ENCODE measurements at regions not wholly inside any gene's neighbourhood (a gene's known extent, or its start where the extent isn't known, plus 50 kb on each side); places are given as distances from the start of the nearest gene placed in this dataset.

DNA sequence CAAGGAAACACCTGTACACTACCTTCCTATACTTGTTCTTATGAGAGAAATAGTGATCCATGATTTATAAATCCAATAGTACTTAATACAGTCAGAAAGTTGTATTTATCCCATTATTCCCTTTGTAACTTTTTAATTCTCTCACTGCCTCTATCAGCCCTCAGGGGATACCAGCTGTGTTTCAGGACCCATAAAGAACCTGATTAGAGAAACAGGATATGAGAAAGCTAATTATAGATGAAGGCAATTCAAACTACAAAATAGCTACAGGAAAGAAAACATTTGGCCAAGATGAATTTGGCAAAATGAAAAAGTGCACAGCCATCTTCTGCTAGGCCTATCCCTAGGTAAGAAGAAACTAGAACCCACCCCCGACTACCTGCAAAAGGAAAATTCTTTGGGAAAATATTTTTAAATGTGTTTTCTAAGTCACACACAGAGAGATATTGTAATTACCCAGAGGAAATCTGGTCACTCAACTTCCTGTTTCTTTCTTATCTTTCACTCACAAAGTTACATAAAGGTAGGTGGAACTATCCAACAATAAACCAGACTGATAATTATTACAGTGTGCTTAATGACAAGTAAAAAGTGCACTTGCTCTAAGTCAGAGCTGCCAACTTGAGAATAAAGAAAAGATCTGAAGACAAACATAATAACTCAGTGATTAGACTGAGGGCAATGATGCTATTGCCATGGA, 836.5 kb upstream of the HTR2C start:
- no peak for DNase-seq

- DNase-seq = no peak
Observed at GRCh38 chrX:113743069-113743468, 840.8 kb upstream of the HTR2C start.

DNA sequence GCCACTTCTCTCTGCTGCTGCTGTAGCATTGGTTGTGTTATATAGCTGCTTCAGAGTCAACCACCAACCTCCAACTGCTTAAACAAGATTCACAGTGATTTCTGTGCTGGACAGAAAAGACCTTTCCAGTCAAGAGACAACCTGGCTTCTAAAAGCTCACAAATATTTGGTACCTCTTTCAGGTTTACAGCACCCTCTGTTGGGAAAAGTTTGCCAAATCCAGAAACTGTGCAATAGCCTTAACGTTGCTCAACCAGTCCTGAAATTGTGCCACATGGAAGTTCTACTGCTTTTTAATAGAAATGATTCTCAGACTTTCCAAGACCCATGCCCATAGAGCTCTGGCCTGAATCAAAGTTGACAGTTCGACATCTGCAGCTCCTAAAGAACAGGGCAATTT, 842.1 kb upstream of the HTR2C start:
- DNase-seq = no peak

GRCh38 chrX:113728937-113729336, 854.9 kb upstream of the HTR2C start:
- DNase-seq = no peak

GRCh38 chrX:113726898-113727297, 857.0 kb upstream of the HTR2C start:
- DNase-seq = no peak

DNA sequence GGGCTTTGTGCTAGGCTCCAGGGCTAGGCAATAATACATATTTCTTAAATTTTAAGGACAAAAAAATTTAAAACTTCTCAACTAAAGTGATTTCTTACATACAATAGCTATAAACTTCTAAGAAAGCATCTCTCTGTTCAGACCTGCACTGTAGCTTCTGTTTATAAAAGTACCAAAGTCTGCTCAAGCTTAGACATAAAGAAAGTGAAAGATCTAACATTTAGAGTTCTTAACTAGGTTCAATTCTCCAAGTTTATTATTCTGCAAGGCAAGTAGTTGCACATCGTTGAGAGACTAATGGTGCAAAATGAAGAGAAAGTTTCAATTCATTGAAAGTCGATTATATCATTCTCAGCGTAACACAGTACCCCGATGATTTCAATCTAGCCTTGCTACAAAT, 857.4 kb upstream of the HTR2C start:
- DNase-seq = no peak

GRCh38 chrX:113726009-113726408, 857.9 kb upstream of the HTR2C start:
- no peak for DNase-seq

DNA sequence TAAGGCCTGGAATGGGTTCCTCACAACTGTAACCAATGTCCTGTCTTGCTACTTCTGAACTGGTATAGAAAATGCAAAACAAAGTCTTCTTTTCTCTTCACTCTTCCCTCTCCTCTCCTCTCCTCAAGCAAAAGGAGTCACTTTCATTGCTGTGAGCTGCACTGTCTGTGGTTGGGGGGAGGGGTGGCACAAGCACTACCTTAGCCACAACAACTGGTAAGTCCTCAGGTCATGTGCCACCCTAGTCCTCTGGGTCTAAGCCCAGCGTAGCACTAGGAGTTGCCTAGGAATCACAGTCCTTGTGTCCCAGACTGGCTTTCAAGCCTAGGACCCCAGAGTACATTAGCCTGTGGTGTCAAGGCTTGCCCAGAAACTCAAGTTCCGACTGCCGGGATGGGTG, 859.3 kb upstream of the AMOT start:
- no peak for DNase-seq

GRCh38 chrX:113675278-113675677, 834.6 kb upstream of the AMOT start:
- DNase-seq = no peak

- DNase-seq = no peak
Observed at GRCh38 chrX:113651306-113651705, 810.7 kb upstream of the AMOT start.

GRCh38 chrX:113644426-113644825, 803.8 kb upstream of the AMOT start:
- DNase-seq = no peak

GRCh38 chrX:113634565-113634964, 793.9 kb upstream of the AMOT start:
- DNase-seq = no peak

- no peak for DNase-seq
Observed at GRCh38 chrX:113629326-113629725, 788.7 kb upstream of the AMOT start.

DNA sequence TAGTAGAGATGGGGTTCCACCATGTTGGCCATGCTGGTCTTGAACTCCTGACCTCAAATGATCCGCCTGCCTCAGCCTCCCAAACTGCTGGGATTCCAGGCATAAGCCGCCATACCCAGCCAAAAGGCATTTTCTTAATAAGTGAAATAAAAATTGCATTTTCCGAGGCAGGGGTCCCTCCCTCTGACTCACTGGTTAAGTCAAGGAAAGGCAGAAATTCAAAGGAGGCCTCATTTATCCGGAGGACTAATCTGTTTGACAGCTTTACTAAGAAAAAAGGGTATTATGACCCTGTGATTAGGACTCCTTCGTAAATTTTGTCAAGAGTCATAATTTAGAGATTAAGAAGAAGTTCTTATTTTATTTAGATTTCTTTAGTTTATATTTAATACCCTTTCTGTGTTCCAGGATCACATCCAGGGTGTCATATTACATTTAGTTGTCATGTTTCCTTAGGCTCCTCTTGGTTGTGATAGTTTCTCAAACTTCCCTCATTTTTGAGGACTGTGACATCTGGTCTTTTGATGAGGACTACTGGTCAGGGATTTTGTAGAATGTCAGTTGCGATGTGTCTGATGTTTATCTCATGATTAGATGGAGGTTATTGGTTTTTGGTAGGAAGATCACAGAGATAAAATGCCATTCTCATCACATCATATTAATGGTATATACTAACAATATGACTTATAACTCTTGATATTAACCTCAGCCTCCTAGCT, 753.7 kb upstream of the AMOT start:
- DNase-seq = no peak

GRCh38 chrX:113586281-113586898, 745.8 kb upstream of the AMOT start:
- DNase-seq = no peak

DNA sequence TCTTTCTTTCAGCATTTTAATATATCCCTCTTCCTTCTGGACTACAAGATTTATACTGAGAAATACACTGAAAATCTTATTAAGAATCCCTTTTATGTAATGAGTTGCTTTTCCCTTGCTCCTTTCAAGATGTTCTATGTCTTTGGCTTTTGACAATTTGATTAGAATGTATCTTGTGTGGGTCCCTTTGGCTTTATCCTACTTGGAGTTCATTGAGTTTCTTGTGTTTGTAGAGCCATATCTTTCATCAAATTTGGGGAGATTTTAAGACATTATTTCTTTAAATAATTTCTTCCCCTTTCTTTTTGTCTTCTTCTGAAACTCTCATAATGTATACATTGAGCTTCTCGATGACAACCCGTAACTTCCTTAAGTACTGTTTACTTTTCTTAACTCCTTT, 739.9 kb upstream of the AMOT start:
- DNase-seq = no peak

DNA sequence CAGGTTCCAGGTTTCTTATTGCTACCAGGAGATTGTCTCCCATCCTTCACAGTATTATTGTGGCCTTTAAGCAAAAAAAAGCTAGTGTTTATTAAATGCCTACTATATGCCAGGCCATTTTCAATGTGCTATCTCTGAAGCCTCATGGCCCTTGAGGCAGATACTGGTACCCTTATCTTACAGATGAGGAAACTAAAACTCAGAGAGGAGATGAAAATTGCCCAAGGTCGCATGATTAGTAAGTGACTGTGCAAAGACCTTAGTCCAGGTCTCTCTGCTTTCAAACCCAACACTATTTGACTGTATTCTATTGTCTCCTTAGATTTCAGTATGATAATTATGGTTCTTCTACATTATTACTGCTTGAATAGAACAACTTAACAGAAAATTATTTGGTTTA, 717.9 kb upstream of the AMOT start:
- no peak for DNase-seq

- DNase-seq = no peak
Observed at GRCh38 chrX:113551919-113552318, 711.3 kb upstream of the AMOT start.

DNA sequence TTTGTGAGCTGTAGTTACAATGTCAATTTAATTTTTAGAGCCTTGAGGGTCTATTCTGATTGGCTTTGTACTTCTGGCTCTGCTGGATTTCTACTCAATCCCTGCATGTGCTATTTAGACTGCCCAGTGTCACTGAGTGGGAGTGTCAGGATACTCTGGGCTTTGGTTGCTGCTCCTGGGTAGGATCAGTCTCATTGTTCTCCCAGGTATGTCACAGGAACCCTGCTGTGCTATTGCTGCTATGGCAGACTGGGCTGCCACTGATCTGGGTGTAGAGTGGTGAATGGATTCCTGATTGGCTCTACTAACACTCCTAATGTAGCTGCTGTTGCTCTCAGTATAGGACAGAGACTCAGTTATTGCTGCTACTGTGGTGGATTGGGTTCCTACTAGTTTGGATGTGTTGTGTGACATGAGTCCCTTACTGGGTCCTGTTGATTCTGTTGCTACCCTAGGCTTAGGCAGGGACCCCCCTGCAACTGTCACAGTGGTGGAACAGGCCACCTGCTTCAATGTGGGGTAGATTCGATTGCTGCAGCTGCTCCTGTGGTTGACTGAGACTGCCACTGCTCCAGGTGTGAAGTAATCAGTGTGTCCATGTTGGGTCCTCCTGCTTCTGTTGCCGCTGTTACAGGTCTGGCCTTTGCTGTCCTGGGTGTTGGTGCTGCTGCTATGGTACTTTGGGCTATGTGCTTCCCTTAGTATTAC, 707.8 kb upstream of the AMOT start:
- DNase-seq = no peak

GRCh38 chrX:113545040-113545439, 704.4 kb upstream of the AMOT start:
- no peak for DNase-seq

DNA sequence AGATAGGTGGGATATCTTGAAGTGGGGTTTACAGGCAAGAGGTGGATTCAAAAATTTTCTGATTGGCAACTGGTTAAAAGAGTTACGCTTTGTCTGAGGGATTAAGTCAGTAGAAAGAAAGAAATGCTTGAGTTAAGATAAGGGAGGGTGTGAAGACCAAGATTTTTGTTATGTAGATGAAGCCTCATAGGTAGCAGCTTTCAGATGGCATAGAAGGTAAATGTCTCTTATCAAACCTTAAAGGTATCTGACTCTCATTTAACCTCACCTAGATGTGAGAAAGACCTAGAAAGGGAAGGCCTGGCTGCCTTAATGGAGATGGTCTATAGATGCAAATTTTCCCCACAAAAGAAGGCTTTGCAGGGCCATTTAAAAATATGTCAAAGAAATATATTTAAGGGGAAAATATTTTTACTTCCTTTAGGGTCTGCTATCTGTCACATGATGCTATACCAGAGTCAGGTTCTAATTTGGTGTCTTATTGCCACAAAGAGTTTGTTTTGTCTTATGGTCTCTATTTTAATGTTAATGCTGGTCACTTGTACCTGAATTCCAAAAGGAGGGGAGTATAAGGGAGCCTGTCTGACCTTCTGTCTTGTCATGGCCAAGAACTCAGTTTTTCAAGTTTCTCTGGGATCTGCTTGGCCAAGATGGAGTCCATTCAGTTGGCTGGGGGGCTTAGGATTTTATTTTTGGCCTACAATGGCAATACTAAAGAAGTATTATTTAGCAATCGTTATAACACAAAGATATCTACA, 699.1 kb upstream of the AMOT start:
- no peak for DNase-seq
